Gastroesophageal sphincter (tissue), 4 donors: ENCODE measurements at regions not wholly inside any gene's neighbourhood (a gene's known extent, or its start where the extent isn't known, plus 50 kb on each side); places are given as distances from the start of the nearest gene placed in this dataset.

Experiments used
- ATAC-seq: fragments of 150-250 bp; one replicate; pipeline ENCODE4 v1.9.1; 2016; ENCODE audit warnings: mild to moderate bottlenecking, moderate library complexity
- H3K27ac ChIP-seq, 4 donors: fragments of 200-600 bp; sonication (generic) in 3 of 4; 1 replicate in 3 of 4; 2 replicates in 1 of 4; pipeline ENCODE4 v1.5.1; 2016 to 2019
- H3K27me3 ChIP-seq: fragments of 200-600 bp; sonication (generic); one replicate; pipeline ENCODE4 v1.5.1; 2019
- H3K36me3 ChIP-seq, 2 donors: fragments of 200-600 bp; sonication (generic); one replicate each; pipeline ENCODE4 v1.5.1; 2019; ENCODE audit warnings: control low read depth in 1 of 2
- H3K4me1 ChIP-seq, 3 donors: fragments of 200-600 bp; sonication (generic); 1 replicate in 2 of 3; 2 replicates in 1 of 3; pipeline ENCODE4 v1.5.1; 2016 to 2019; ENCODE audit warnings: control low read depth in 2 of 3
- H3K4me3 ChIP-seq, 2 donors: fragments of 200-600 bp; sonication (generic); one replicate each; pipeline ENCODE4 v1.5.1; 2019; ENCODE audit warnings: mild to moderate bottlenecking in 1 of 2, moderate library complexity in 1 of 2
- H3K9me3 ChIP-seq, 3 donors: fragments of 200-600 bp; sonication (generic); one replicate each; pipeline ENCODE4 v1.5.1; 2017 to 2019; ENCODE audit warnings: control low read depth in 2 of 3
- EP300 ChIP-seq: sonication (generic); formaldehyde crosslinking; IDR thresholded peaks from one replicate; pipeline ENCODE4 v1.6.1; 2017; ENCODE audit warnings: antibody characterized with exemption, mild to moderate bottlenecking
- POLR2A ChIP-seq, 2 donors: fragments of 450-650 bp; IDR thresholded peaks; one replicate each; pipeline ENCODE4 v1.6.1; 2017; ENCODE audit warnings: antibody characterized with exemption in 2 of 2, mild to moderate bottlenecking in 2 of 2, moderate library complexity in 1 of 2
- POLR2AphosphoS5 ChIP-seq: sonication (generic); formaldehyde crosslinking; IDR thresholded peaks from one replicate; pipeline ENCODE4 v1.6.1; 2017; ENCODE audit warnings: antibody characterized with exemption
- WGBS, 2 donors: methylation state at CpG; one replicate each; pipeline ENCODE4 v1.1.5; 2018; ENCODE audit warnings: low coverage in 1 of 2; 5-methylcytosine and 5-hydroxymethylcytosine counted together
- TF ChIP-seq, protein P1 (sequence below), 4 experiments: fragments of 200-600 bp in 2 of 4; fragments of 450-650 bp in 2 of 4; sonication (generic) in 1 of 4; IDR thresholded peaks; one replicate each; pipeline ENCODE4 v1.5.1; 2017 to 2019; ENCODE audit warnings: antibody characterized with exemption in 4 of 4, mild to moderate bottlenecking in 2 of 4, moderate library complexity in 2 of 4

DNA sequence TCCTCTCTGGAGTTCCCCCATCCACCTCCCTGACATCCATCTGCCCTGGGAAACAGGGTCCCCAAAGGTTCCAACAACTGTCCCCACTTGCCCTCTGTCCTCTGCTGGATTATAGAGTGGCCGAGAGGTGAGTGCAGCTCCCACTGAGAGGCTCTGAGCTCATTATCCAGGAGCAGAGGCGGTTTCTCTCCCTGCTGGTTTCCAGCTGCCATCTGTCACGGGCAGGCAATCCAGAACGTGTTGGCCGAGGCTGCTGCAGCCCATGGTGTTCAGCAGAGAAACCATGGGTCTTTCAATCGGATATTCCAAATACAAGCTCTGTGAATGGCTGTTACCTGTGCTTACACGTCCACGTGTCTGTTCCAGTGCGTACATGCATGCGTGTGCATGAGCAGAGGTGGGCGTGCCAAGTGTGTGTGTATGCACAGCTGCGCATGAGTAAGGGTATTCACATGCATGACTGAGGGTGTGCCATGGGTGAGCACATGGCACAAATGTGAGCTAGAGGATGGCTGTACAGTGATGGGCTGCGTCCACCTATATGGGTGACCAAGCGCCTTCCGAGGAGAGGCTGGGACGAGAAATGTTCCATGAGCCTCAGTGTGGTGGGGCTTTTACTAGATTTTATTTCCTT, 183.7 kb upstream of the PMEPA1 start:
- H3K9me3 ChIP-seq: no peaks in the 10 kb centered on the region
- H3K27ac ChIP-seq: no peak overlapping the region
- peaks cover 6% of the 10 kb centered on the region for H3K27me3 ChIP-seq
- H3K36me3 ChIP-seq: no peaks in the 10 kb centered on the region
- no peak overlapping the region for H3K4me3 ChIP-seq
- 79 to 94% methylated on average over 5 to 11 of the region's 16 CpGs for WGBS, 2 donors
- no peaks in the 10 kb centered on the region for H3K4me1 ChIP-seq
- TF ChIP-seq EP300 (no peak), POLR2AphosphoS5 (no peak)
- TF ChIP-seq, protein P1, sequence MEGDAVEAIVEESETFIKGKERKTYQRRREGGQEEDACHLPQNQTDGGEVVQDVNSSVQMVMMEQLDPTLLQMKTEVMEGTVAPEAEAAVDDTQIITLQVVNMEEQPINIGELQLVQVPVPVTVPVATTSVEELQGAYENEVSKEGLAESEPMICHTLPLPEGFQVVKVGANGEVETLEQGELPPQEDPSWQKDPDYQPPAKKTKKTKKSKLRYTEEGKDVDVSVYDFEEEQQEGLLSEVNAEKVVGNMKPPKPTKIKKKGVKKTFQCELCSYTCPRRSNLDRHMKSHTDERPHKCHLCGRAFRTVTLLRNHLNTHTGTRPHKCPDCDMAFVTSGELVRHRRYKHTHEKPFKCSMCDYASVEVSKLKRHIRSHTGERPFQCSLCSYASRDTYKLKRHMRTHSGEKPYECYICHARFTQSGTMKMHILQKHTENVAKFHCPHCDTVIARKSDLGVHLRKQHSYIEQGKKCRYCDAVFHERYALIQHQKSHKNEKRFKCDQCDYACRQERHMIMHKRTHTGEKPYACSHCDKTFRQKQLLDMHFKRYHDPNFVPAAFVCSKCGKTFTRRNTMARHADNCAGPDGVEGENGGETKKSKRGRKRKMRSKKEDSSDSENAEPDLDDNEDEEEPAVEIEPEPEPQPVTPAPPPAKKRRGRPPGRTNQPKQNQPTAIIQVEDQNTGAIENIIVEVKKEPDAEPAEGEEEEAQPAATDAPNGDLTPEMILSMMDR (IDR thresholded peaks at IDR 0.05): no peak
- ATAC-seq: no peak

DNA sequence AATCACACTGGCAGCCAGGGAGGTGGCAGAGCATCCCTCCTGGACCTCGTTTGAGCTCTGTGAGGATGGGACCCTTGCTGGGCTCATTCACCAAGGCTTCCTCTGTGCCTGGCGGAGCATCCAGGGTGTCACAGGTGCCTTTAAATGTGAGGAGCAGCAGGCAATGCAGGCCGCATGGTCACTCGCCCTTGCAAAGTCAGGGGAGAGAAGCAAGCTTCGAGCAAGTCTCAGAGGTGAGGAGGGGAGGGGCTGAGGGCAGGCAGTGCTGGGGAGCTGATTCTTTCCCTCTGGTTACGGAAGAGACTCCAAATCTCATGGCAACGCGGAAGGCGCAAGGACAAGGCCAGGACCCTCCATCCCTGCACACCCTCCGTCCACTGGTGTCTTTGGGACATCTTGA, 182.7 kb upstream of the PMEPA1 start:
- no peak for ATAC-seq
- WGBS, 2 donors: 100% methylated on average over 1 of the region's 10 CpGs; no CpG with 5 or more reads in 1 of the 2 donors
- H3K4me1 ChIP-seq: no peaks in the 10 kb centered on the region
- no peak overlapping the region for H3K27ac ChIP-seq
- TF ChIP-seq EP300 (no peak), POLR2A (IDR thresholded peaks at IDR 0.05) (no peak), POLR2AphosphoS5 (no peak)
- TF ChIP-seq, protein P1 (IDR thresholded peaks at IDR 0.05): no peak
- no peaks in the 10 kb centered on the region for H3K36me3 ChIP-seq
- no peak overlapping the region for H3K4me3 ChIP-seq
- H3K27me3 ChIP-seq: peaks cover 6% of the 10 kb centered on the region
- H3K9me3 ChIP-seq: no peaks in the 10 kb centered on the region

DNA sequence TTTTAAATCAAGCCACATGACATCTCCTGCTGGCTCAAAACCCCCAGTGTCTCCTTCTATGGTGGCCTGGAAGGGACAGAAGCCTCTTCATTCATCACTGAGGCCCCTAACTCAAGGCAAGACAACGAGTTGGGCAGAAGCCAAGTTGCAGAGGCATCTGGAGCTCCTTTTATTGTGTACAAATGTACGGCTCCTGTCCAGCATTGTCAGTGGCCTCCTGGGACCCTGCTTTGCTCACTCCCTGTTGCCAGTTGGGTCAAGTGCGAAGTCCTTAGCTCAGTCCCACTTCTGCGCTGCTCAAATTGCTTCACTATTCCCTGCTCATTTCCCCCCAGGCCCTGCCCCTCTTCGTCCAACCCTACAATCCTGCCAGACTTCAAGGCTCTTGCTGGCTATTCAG, 181.2 kb upstream of the PMEPA1 start:
- TF ChIP-seq, protein P1 (IDR thresholded peaks at IDR 0.05): no peak
- no peak for TF ChIP-seq POLR2AphosphoS5
- TF ChIP-seq EP300: no peak
- TF ChIP-seq POLR2A (IDR thresholded peaks at IDR 0.05): no peak

DNA sequence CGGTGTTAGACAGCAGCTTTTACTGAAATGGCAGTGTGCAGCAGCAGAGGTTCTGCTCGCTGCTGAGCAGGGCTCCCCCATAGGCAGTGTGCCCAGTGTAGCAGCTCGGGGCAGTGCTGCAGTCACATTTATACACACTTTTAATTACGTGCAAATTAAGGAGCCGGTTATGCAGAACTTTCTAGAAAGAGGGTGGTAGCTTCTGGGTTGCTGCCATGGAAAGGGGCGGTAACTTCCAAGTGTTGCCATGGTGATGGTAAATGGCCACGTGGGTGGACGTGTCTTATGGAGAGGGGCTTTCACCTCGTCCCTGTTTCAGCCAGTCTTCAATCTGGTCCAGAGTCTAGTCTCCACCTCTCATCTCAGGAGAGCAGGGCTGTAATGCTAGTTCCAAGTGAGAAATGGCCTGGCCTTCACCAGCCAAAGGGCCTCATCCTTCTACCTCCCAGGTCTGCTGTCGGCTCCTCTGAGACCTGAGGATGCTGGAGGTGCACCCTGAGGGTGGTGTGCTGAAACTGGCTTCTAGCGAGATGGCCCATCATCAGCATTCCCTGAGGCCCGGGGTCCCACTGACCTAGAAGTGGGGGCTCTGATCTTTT, 180.5 kb upstream of the PMEPA1 start:
- no peak for ATAC-seq
- no peaks in the 10 kb centered on the region for H3K36me3 ChIP-seq
- no peak overlapping the region for H3K27ac ChIP-seq
- no peak overlapping the region for H3K4me3 ChIP-seq
- TF ChIP-seq, protein P1 (IDR thresholded peaks at IDR 0.05): no peak
- H3K27me3 ChIP-seq: peaks cover 6% of the 10 kb centered on the region
- H3K4me1 ChIP-seq: no peaks in the 10 kb centered on the region
- 63 to 88% methylated on average over 4 to 8 of the region's 12 CpGs for WGBS, 2 donors
- no peaks in the 10 kb centered on the region for H3K9me3 ChIP-seq

More for the DNA sequence above, 181.2 kb upstream of the PMEPA1 start:
- no peak for ATAC-seq
- WGBS, 2 donors: 67% methylated on average over 3 of the region's 5 CpGs; no CpG with 5 or more reads in 1 of the 2 donors
- Histone ChIP-seq H3K9me3 (no peaks in the 10 kb centered on the region), H3K36me3 (no peaks in the 10 kb centered on the region), H3K27ac (no peak overlapping the region), H3K4me1 (no peaks in the 10 kb centered on the region), H3K27me3 (peaks cover 6% of the 10 kb centered on the region), H3K4me3 (no peak overlapping the region)

DNA sequence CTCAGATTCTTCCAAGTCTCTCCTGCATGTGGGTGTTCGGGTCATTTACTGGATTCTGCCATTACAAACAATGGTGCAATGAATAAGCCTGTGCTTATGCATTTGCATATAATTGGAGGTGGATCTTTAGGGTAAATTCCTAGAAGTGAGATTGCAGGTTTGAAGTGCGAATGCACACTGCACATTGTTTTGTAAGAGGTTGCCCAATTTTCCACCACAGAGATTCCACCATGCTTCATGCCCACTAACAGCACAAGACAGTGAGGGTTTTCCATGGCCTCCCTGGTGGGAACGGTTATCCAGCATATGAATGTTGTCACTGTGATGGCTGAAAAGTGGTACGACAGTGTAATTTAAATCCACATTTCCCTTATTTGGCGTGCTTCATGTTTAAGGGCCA, 178.8 kb upstream of the PMEPA1 start:
- ATAC-seq: no peak
- 78 to 92% methylated on average over 4 to 5 of the region's 5 CpGs for WGBS, 2 donors
- TF ChIP-seq POLR2A (IDR thresholded peaks at IDR 0.05): no peak
- no peak for TF ChIP-seq EP300
- TF ChIP-seq, protein P1 (IDR thresholded peaks at IDR 0.05): no peak
- TF ChIP-seq POLR2AphosphoS5: no peak
- Histone ChIP-seq H3K36me3 (no peaks in the 10 kb centered on the region), H3K4me1 (no peaks in the 10 kb centered on the region), H3K27ac (no peak overlapping the region), H3K27me3 (peaks cover 6% of the 10 kb centered on the region), H3K4me3 (no peak overlapping the region), H3K9me3 (no peaks in the 10 kb centered on the region)
